ENCODE measurements at regions not wholly inside any gene's neighbourhood (a gene's known extent, or its start where the extent isn't known, plus 50 kb on each side); places are given as distances from the start of the nearest gene placed in this dataset.

- no peak for DNase-seq
Measured at GRCh38 chr1:25103164-25103795, 129.0 kb downstream of the SYF2 start.

GRCh38 chr1:25100151-25100833 lies 132.0 kb downstream of the SYF2 start:
- no peak for DNase-seq

GRCh38 chr1:25099343-25099951 lies 132.9 kb downstream of the SYF2 start:
- DNase-seq, result no peak

GRCh38 chr1:25098717-25099116 lies 133.6 kb downstream of the SYF2 start:
- DNase-seq, result no peak

GRCh38 chr1:25096307-25097150 lies 135.8 kb downstream of the SYF2 start:
- no peak for DNase-seq

GRCh38 chr1:25095635-25096200 lies 136.6 kb downstream of the SYF2 start:
- DNase-seq, result no peak

- DNase-seq, result no peak
Measured at GRCh38 chr1:25094995-25095394, 137.3 kb downstream of the SYF2 start.

- DNase-seq, result no peak
Measured at GRCh38 chr1:25094229-25094628, 138.1 kb downstream of the SYF2 start.

- no peak for DNase-seq
Measured at GRCh38 chr1:25091658-25092057, 140.6 kb downstream of the SYF2 start.

- DNase-seq, result no peak
Measured at GRCh38 chr1:25090707-25091422, 141.4 kb downstream of the SYF2 start.

- no peak for DNase-seq
Measured at GRCh38 chr1:25089772-25090171, 142.5 kb downstream of the SYF2 start.

GRCh38 chr1:25088946-25089345 lies 143.4 kb downstream of the SYF2 start:
- no peak for DNase-seq

GRCh38 chr1:25088180-25088701 lies 144.1 kb downstream of the SYF2 start:
- no peak for DNase-seq

GRCh38 chr1:25086518-25087079 lies 145.7 kb downstream of the SYF2 start:
- no peak for DNase-seq

- DNase-seq, result no peak
Measured at GRCh38 chr1:25084407-25084806, 147.9 kb downstream of the SYF2 start.

GRCh38 chr1:25083481-25084345 lies 148.6 kb downstream of the SYF2 start:
- no peak for DNase-seq

- DNase-seq, result no peak
Measured at GRCh38 chr1:25082995-25083394, 149.3 kb downstream of the SYF2 start.

- DNase-seq, result no peak
Measured at GRCh38 chr1:25082216-25082899, 149.9 kb downstream of the SYF2 start.

GRCh38 chr1:25081496-25081895 lies 150.8 kb downstream of the SYF2 start:
- DNase-seq, result no peak

Measured in activated naive CD4-positive, alpha-beta T cell treated with anti-CD3 and anti-CD28 coated beads, Interleukin-2, amount 50 U/mL, for 16 hours (primary cell).